ENCODE measurements at regions not wholly inside any gene's neighbourhood (a gene's known extent, or its start where the extent isn't known, plus 50 kb on each side); places are given as distances from the start of the nearest gene placed in this dataset.

DNA sequence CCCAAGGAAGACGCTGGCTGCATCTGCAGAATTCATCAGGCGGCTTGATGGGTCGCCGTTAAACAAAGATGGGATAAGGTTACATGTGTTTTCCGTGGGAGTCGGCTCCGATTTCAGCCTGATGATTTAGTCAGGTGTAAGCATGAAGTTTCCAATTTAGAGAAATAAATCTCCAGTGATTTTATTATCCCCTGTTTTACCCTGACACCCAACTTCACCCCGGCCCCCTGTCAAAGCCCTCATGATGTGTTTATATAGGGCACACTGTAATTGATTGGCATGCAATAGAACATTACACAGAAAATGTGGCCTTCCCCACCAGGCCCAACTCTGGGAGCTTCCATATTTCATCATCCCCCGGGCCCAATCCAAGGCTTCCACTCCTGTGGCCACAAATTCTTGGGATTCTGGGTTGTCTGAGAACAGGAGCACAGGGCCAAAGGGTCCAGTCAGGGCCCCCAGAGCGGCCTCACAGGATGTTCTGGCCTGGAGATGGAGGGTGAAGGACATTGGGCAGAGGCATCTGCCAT, 72.5 kb downstream of the FOXD2 start:
- no peak overlapping the region for H3K4me3 ChIP-seq (ENCODE audit: low read depth in 1 of 2, low read length in 2 of 2)
- no peaks in the 10 kb centered on the region for H3K36me3 ChIP-seq (ENCODE audit: insufficient read depth, low read length)
- peaks cover 0 to 18% of the 10 kb centered on the region in 2 donors for H3K27me3 ChIP-seq (ENCODE audit: control insufficient read depth in 1 of 2, insufficient read depth in 2 of 2, low read length in 2 of 2)
- H3K9ac ChIP-seq (ENCODE audit: low read length), result no peak overlapping the region
- peaks cover 10% of the 10 kb centered on the region for H3K4me1 ChIP-seq (ENCODE audit: insufficient read depth, low read length)
- no peak overlapping the region for H3K27ac ChIP-seq (ENCODE audit: low read depth, low read length)
- H3K9me3 ChIP-seq (ENCODE audit: low read length), result no peaks in the 10 kb centered on the region

- H3K36me3 ChIP-seq (ENCODE audit: insufficient read depth, low read length), result no peaks in the 10 kb centered on the region
- no peak overlapping the region for H3K9ac ChIP-seq (ENCODE audit: low read length)
- no peaks in the 10 kb centered on the region for H3K9me3 ChIP-seq (ENCODE audit: low read length)
- peaks cover 10% of the 10 kb centered on the region for H3K4me1 ChIP-seq (ENCODE audit: insufficient read depth, low read length)
- no peak overlapping the region for H3K4me3 ChIP-seq (ENCODE audit: low read depth in 1 of 2, low read length in 2 of 2)
- peaks cover 0 to 18% of the 10 kb centered on the region in 2 donors for H3K27me3 ChIP-seq (ENCODE audit: control insufficient read depth in 1 of 2, insufficient read depth in 2 of 2, low read length in 2 of 2)
- no peak overlapping the region for H3K27ac ChIP-seq (ENCODE audit: low read depth, low read length)
Measured at GRCh38 chr1:47511825-47512224, 74.0 kb downstream of the FOXD2 start.

DNA sequence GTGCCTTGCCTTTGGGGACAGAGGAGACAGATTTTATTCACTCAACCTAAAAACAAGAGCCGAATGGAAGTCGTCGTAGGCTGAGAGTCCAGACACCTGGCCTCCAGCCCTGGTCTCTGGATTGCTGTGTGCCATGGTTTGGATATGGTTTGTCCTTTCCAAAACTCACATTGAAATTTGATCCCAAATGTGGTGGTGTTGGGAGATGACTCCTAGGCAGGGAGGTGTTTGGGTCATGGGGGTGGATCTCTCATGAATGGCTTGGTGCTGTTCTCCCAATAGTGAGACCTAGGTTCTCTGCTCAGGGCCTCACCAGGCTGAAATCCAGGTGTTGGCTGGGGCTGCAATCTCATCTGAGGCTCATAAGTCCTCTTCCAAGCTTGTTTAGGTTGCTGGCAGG, 75.5 kb downstream of the FOXD2 start:
- H3K9me3 ChIP-seq (ENCODE audit: low read length), result no peaks in the 10 kb centered on the region
- peaks cover 0 to 9% of the 10 kb centered on the region in 2 donors for H3K27me3 ChIP-seq (ENCODE audit: control insufficient read depth in 1 of 2, insufficient read depth in 2 of 2, low read length in 2 of 2)
- peaks cover 5% of the 10 kb centered on the region for H3K4me1 ChIP-seq (ENCODE audit: insufficient read depth, low read length)
- H3K36me3 ChIP-seq (ENCODE audit: insufficient read depth, low read length), result no peaks in the 10 kb centered on the region
- no peak overlapping the region for H3K27ac ChIP-seq (ENCODE audit: low read depth, low read length)
- no peak overlapping the region for H3K9ac ChIP-seq (ENCODE audit: low read length)
- H3K4me3 ChIP-seq (ENCODE audit: low read depth in 1 of 2, low read length in 2 of 2), result no peak overlapping the region

- H3K27ac ChIP-seq (ENCODE audit: low read depth, low read length), result no peak overlapping the region
- peaks cover 0 to 1% of the 10 kb centered on the region in 2 donors for H3K27me3 ChIP-seq (ENCODE audit: control insufficient read depth in 1 of 2, insufficient read depth in 2 of 2, low read length in 2 of 2)
- no peaks in the 10 kb centered on the region for H3K4me1 ChIP-seq (ENCODE audit: insufficient read depth, low read length)
- no peaks in the 10 kb centered on the region for H3K9me3 ChIP-seq (ENCODE audit: low read length)
- no peak overlapping the region for H3K4me3 ChIP-seq (ENCODE audit: low read depth in 1 of 2, low read length in 2 of 2)
- no peak overlapping the region for H3K9ac ChIP-seq (ENCODE audit: low read length)
- no peaks in the 10 kb centered on the region for H3K36me3 ChIP-seq (ENCODE audit: insufficient read depth, low read length)
Measured at GRCh38 chr1:47514229-47514628, 76.4 kb downstream of the FOXD2 start.

- no peak overlapping the region for H3K27ac ChIP-seq (ENCODE audit: low read depth, low read length)
- no peak overlapping the region for H3K4me3 ChIP-seq (ENCODE audit: low read depth in 1 of 2, low read length in 2 of 2)
- H3K9me3 ChIP-seq (ENCODE audit: low read length), result no peaks in the 10 kb centered on the region
- no peak overlapping the region for H3K9ac ChIP-seq (ENCODE audit: low read length)
- no peaks in the 10 kb centered on the region for H3K27me3 ChIP-seq (ENCODE audit: control insufficient read depth in 1 of 2, insufficient read depth in 2 of 2, low read length in 2 of 2)
- H3K4me1 ChIP-seq (ENCODE audit: insufficient read depth, low read length), result no peaks in the 10 kb centered on the region
- H3K36me3 ChIP-seq (ENCODE audit: insufficient read depth, low read length), result no peaks in the 10 kb centered on the region
Measured at GRCh38 chr1:47515164-47515789, 77.4 kb downstream of the FOXD2 start.

DNA sequence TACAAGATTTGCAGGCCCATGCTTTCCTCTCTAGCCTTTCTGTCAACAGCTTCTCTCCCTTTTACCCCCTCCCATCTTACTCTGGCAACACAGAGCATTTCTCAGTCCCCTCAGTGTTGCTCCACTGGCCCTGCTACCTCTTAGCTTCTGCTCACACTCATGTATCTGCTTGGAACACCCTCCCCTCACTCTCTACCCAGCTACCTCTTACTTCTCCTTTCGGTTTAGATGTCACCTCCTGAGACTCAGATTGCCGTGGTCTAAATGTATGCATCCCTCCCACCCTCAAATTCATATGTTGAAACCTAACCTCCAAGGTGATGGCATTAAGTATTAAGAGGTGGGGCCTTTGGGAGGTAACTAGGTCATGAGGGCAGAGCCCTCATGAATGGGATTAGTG, 80.1 kb downstream of the FOXD2 start:
- no peaks in the 10 kb centered on the region for H3K27me3 ChIP-seq (ENCODE audit: control insufficient read depth in 1 of 2, insufficient read depth in 2 of 2, low read length in 2 of 2)
- no peak overlapping the region for H3K9ac ChIP-seq (ENCODE audit: low read length)
- no peak overlapping the region for H3K27ac ChIP-seq (ENCODE audit: low read depth, low read length)
- no peaks in the 10 kb centered on the region for H3K9me3 ChIP-seq (ENCODE audit: low read length)
- no peaks in the 10 kb centered on the region for H3K36me3 ChIP-seq (ENCODE audit: insufficient read depth, low read length)
- H3K4me1 ChIP-seq (ENCODE audit: insufficient read depth, low read length), result no peaks in the 10 kb centered on the region
- no peak overlapping the region for H3K4me3 ChIP-seq (ENCODE audit: low read depth in 1 of 2, low read length in 2 of 2)

- Histone ChIP-seq H3K9ac (ENCODE audit: low read length) (no peak overlapping the region), H3K4me1 (ENCODE audit: insufficient read depth, low read length) (no peaks in the 10 kb centered on the region), H3K27me3 (ENCODE audit: control insufficient read depth in 1 of 2, insufficient read depth in 2 of 2, low read length in 2 of 2) (no peaks in the 10 kb centered on the region), H3K4me3 (ENCODE audit: low read depth in 1 of 2, low read length in 2 of 2) (no peak overlapping the region), H3K9me3 (ENCODE audit: low read length) (no peaks in the 10 kb centered on the region), H3K36me3 (ENCODE audit: insufficient read depth, low read length) (no peaks in the 10 kb centered on the region), H3K27ac (ENCODE audit: low read depth, low read length) (no peak overlapping the region)
Measured at GRCh38 chr1:47519491-47519890, 81.6 kb downstream of the FOXD2 start.

DNA sequence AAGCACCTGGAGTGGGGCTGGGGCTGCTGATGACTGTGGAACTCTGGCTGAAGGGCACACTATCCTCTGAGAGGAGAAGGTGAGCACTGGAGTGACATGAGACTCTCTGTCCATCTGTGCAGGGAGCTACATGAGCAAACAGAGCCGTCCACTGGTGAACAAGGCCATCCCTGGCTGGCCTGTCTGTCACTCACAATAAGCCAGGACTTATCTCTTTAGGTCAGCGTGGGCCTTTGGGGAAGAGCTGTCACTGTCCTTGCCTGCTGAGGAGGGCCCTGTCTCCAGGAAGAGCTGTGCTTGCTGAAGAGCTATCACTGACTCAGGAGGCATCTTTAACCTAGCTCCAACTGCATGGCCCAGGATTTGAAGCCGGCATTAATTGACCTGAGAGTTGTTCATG, 82.1 kb downstream of the FOXD2 start:
- no peak overlapping the region for H3K9ac ChIP-seq (ENCODE audit: low read length)
- H3K4me3 ChIP-seq (ENCODE audit: low read depth in 1 of 2, low read length in 2 of 2), result no peak overlapping the region
- no peaks in the 10 kb centered on the region for H3K36me3 ChIP-seq (ENCODE audit: insufficient read depth, low read length)
- no peaks in the 10 kb centered on the region for H3K9me3 ChIP-seq (ENCODE audit: low read length)
- no peak overlapping the region for H3K27ac ChIP-seq (ENCODE audit: low read depth, low read length)
- H3K4me1 ChIP-seq (ENCODE audit: insufficient read depth, low read length), result no peaks in the 10 kb centered on the region
- H3K27me3 ChIP-seq (ENCODE audit: control insufficient read depth in 1 of 2, insufficient read depth in 2 of 2, low read length in 2 of 2), result no peaks in the 10 kb centered on the region

GRCh38 chr1:47521034-47521881, 83.4 kb downstream of the FOXD2 start:
- Histone ChIP-seq H3K9me3 (ENCODE audit: low read length) (no peaks in the 10 kb centered on the region), H3K9ac (ENCODE audit: low read length) (no peak overlapping the region), H3K27me3 (ENCODE audit: control insufficient read depth in 1 of 2, insufficient read depth in 2 of 2, low read length in 2 of 2) (no peaks in the 10 kb centered on the region), H3K4me1 (ENCODE audit: insufficient read depth, low read length) (no peaks in the 10 kb centered on the region), H3K4me3 (ENCODE audit: low read depth in 1 of 2, low read length in 2 of 2) (no peak overlapping the region), H3K36me3 (ENCODE audit: insufficient read depth, low read length) (no peaks in the 10 kb centered on the region), H3K27ac (ENCODE audit: low read depth, low read length) (no peak overlapping the region)

DNA sequence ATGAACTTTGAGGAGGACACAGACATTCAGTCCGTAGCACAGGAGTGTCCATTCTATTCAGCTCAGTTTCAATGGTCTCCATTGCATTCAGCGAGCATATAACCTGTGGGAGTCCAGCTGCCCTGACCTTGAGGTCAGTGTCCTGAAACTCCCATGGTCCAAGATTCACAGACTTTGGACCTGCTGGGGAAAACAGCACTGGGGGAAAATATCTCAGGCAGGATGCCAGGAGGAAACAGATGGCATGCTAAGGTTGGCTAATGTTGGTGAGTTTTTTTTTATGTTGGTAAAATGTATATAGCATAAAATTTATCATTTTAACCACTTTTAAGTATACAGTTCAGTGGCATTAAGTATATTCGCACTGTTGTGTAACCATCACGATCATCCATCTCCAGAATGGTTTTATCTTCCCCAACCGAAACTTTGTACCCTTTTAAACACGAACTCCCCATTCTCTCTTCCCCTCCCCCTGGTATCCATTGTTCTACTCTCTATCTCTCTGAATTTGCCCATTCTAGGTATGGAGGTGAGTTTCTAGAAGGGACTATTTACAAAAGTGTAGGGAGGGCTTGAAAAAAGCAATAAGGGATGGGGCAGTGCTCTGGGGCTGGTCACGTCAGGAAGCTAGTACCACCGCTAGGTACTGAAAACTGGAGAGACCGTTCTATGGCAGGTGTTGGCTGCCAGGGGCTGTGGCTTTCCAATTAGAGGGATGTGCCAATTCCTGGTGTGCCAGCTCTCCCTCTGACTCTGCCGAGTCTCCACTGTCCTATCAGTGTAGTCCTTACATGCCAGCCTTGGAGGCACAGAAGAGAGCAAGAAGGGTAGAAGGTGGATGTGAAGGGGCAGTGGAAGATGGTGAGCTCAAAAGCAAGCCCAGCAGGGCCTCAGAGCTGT, 85.3 kb downstream of the FOXD2 start:
- Histone ChIP-seq H3K4me3 (ENCODE audit: low read depth in 1 of 2, low read length in 2 of 2) (no peak overlapping the region), H3K9ac (ENCODE audit: low read length) (no peak overlapping the region), H3K27ac (ENCODE audit: low read depth, low read length) (no peak overlapping the region), H3K4me1 (ENCODE audit: insufficient read depth, low read length) (no peaks in the 10 kb centered on the region), H3K36me3 (ENCODE audit: insufficient read depth, low read length) (no peaks in the 10 kb centered on the region), H3K9me3 (ENCODE audit: low read length) (no peaks in the 10 kb centered on the region), H3K27me3 (ENCODE audit: control insufficient read depth in 1 of 2, insufficient read depth in 2 of 2, low read length in 2 of 2) (no peaks in the 10 kb centered on the region)

DNA sequence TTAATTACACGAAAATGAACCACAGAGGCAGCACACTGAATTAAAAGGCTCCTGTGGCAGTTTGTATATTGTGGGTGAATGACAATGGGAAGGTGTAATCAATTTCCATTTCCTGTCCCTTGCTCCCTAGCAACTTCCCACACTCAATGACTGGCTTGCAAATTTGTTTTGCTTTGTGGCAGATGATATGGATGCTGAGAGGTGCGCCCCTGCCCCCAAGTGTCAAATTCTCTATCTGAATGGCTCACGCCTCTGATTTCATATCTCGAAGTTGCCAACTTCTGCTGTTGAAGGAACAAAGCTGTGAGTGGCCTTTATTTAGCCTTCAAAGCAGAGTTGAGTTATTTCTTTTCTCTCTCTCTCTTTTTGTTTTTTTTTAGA, 86.0 kb downstream of the FOXD2 start:
- H3K9me3 ChIP-seq (ENCODE audit: low read length), result no peaks in the 10 kb centered on the region
- no peak overlapping the region for H3K4me3 ChIP-seq (ENCODE audit: low read depth in 1 of 2, low read length in 2 of 2)
- no peaks in the 10 kb centered on the region for H3K4me1 ChIP-seq (ENCODE audit: insufficient read depth, low read length)
- no peaks in the 10 kb centered on the region for H3K27me3 ChIP-seq (ENCODE audit: control insufficient read depth in 1 of 2, insufficient read depth in 2 of 2, low read length in 2 of 2)
- H3K36me3 ChIP-seq (ENCODE audit: insufficient read depth, low read length), result no peaks in the 10 kb centered on the region
- no peak overlapping the region for H3K27ac ChIP-seq (ENCODE audit: low read depth, low read length)
- no peak overlapping the region for H3K9ac ChIP-seq (ENCODE audit: low read length)

Data from muscle layer of colon (tissue), 2 donors.